DOHH2 (cell line): ENCODE measurements at regions not wholly inside any gene's neighbourhood (a gene's known extent, or its start where the extent isn't known, plus 50 kb on each side); places are given as distances from the start of the nearest gene placed in this dataset.

Experiments
- EZH2phosphoT487 ChIP-seq: fragments of 200-600 bp; sonication (generic); IDR thresholded peaks from 2 replicates; pipeline ENCODE4 v1.6.1; 2017; ENCODE audit warnings: borderline replicate concordance, mild to moderate bottlenecking, antibody characterized with exemption, low read length, moderate library complexity, mixed read lengths
- TF ChIP-seq, protein P1 (sequence below): fragments of 200-600 bp; sonication (generic); IDR thresholded peaks from one replicate; pipeline ENCODE4 v1.5.1; 2014; ENCODE audit warnings: antibody characterized with exemption, mild to moderate bottlenecking, low read depth, low read length; ENCODE audit not compliant: poor library complexity, severe bottlenecking

DNA sequence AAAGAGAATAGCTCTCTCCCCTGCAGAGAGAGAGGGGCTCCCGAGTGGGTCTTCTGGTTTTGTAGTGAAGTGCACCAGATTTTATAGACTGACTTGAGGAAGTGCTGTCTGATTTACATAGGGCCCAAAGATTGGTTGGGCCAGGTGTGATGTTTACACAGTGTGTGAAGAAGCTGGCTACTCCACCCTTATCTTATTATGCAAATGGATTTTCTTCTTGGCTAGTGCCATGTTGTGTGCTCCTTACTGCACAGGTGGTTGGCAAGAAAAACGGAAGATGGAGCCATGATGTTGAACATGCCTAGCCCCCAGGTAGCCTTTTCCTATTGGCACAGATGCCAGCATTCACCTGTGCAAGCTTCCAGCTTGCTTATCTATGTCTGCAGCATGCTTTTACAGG is 112.4 kb upstream of the ARHGAP24 start:
- TF ChIP-seq, protein P1, sequence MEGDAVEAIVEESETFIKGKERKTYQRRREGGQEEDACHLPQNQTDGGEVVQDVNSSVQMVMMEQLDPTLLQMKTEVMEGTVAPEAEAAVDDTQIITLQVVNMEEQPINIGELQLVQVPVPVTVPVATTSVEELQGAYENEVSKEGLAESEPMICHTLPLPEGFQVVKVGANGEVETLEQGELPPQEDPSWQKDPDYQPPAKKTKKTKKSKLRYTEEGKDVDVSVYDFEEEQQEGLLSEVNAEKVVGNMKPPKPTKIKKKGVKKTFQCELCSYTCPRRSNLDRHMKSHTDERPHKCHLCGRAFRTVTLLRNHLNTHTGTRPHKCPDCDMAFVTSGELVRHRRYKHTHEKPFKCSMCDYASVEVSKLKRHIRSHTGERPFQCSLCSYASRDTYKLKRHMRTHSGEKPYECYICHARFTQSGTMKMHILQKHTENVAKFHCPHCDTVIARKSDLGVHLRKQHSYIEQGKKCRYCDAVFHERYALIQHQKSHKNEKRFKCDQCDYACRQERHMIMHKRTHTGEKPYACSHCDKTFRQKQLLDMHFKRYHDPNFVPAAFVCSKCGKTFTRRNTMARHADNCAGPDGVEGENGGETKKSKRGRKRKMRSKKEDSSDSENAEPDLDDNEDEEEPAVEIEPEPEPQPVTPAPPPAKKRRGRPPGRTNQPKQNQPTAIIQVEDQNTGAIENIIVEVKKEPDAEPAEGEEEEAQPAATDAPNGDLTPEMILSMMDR, result no peak
- TF ChIP-seq EZH2phosphoT487, result no peak
